Stimulated activated memory B cell treated with anti-CD40 and anti-IgM and Interleukin-4, amounts not matched to agents 10 μg/mL and 1 μg/mL and 100 μg/mL, for 72 hours (primary cell): ENCODE measurements at regions not wholly inside any gene's neighbourhood (a gene's known extent, or its start where the extent isn't known, plus 50 kb on each side); places are given as distances from the start of the nearest gene placed in this dataset.

Experiments
- ATAC-seq: fragments of 150-1000 bp; cut with Tn5 transposase; 2 replicates; pipeline ENCODE4 v1.10.0; 2021
- H3K27ac Mint-ChIP-seq: one replicate; pipeline ENCODE4 v1.8.0; 2022; ENCODE audit warnings: mild to moderate bottlenecking, mixed read lengths
- H3K27me3 Mint-ChIP-seq: one replicate; pipeline ENCODE4 v1.8.0; 2022; ENCODE audit warnings: mixed read lengths
- H3K36me3 Mint-ChIP-seq: one replicate; pipeline ENCODE4 v1.8.0; 2022; ENCODE audit warnings: mixed read lengths
- H3K4me1 Mint-ChIP-seq: one replicate; pipeline ENCODE4 v1.8.0; 2022; ENCODE audit warnings: mixed read lengths
- H3K4me3 Mint-ChIP-seq: one replicate; pipeline ENCODE4 v1.8.0; 2022; ENCODE audit warnings: mild to moderate bottlenecking, moderate library complexity, mixed read lengths
- H3K9me3 Mint-ChIP-seq: one replicate; pipeline ENCODE4 v1.8.0; 2022; ENCODE audit warnings: mixed read lengths

GRCh38 chr13:108360139-108360538, 90.6 kb downstream of the TNFSF13B start:
- ATAC-seq: no peak
- peaks cover 2% of the 10 kb centered on the region for H3K27me3 Mint-ChIP-seq
- H3K27ac Mint-ChIP-seq: no peak overlapping the region
- no peaks in the 10 kb centered on the region for H3K4me1 Mint-ChIP-seq
- H3K4me3 Mint-ChIP-seq: no peak overlapping the region
- no peaks in the 10 kb centered on the region for H3K9me3 Mint-ChIP-seq
- no peaks in the 10 kb centered on the region for H3K36me3 Mint-ChIP-seq

- Mint-ChIP-seq H3K4me3 (no peak overlapping the region), H3K27me3 (no peaks in the 10 kb centered on the region), H3K4me1 (no peaks in the 10 kb centered on the region), H3K27ac (no peak overlapping the region), H3K36me3 (no peaks in the 10 kb centered on the region), H3K9me3 (no peaks in the 10 kb centered on the region)
- ATAC-seq: no peak
Observed at GRCh38 chr13:108361769-108362168, 92.3 kb downstream of the TNFSF13B start.

- no peaks in the 10 kb centered on the region for H3K4me1 Mint-ChIP-seq
- H3K9me3 Mint-ChIP-seq: peaks cover 2% of the 10 kb centered on the region
- no peak overlapping the region for H3K4me3 Mint-ChIP-seq
- no peak for ATAC-seq
- H3K36me3 Mint-ChIP-seq: no peaks in the 10 kb centered on the region
- no peak overlapping the region for H3K27ac Mint-ChIP-seq
- no peaks in the 10 kb centered on the region for H3K27me3 Mint-ChIP-seq
Observed at GRCh38 chr13:108363666-108364065, 94.1 kb downstream of the TNFSF13B start.

- H3K27me3 Mint-ChIP-seq: no peaks in the 10 kb centered on the region
- H3K36me3 Mint-ChIP-seq: no peaks in the 10 kb centered on the region
- H3K27ac Mint-ChIP-seq: no peak overlapping the region
- no peak overlapping the region for H3K4me3 Mint-ChIP-seq
- ATAC-seq: no peak
- no peaks in the 10 kb centered on the region for H3K4me1 Mint-ChIP-seq
- peaks cover 4% of the 10 kb centered on the region for H3K9me3 Mint-ChIP-seq
Observed at GRCh38 chr13:108365255-108365654, 95.7 kb downstream of the TNFSF13B start.

- H3K9me3 Mint-ChIP-seq: peaks cover 6% of the 10 kb centered on the region
- H3K4me3 Mint-ChIP-seq: no peak overlapping the region
- ATAC-seq: no peak
- H3K4me1 Mint-ChIP-seq: no peaks in the 10 kb centered on the region
- H3K27me3 Mint-ChIP-seq: no peaks in the 10 kb centered on the region
- H3K27ac Mint-ChIP-seq: no peak overlapping the region
- no peaks in the 10 kb centered on the region for H3K36me3 Mint-ChIP-seq
Observed at GRCh38 chr13:108368250-108368905, 98.9 kb downstream of the TNFSF13B start.

GRCh38 chr13:108369412-108369811, 99.9 kb downstream of the TNFSF13B start:
- Mint-ChIP-seq H3K27me3 (no peaks in the 10 kb centered on the region), H3K36me3 (no peaks in the 10 kb centered on the region), H3K9me3 (peaks cover 6% of the 10 kb centered on the region), H3K4me3 (no peak overlapping the region), H3K4me1 (no peaks in the 10 kb centered on the region), H3K27ac (no peak overlapping the region)
- no peak for ATAC-seq

- H3K9me3 Mint-ChIP-seq: peaks cover 3% of the 10 kb centered on the region
Observed at GRCh38 chr13:108375034-108375433, 105.5 kb downstream of the TNFSF13B start.

GRCh38 chr13:108375772-108376171, 106.3 kb downstream of the TNFSF13B start:
- Mint-ChIP-seq H3K27me3 (no peaks in the 10 kb centered on the region), H3K4me3 (no peak overlapping the region), H3K36me3 (no peaks in the 10 kb centered on the region), H3K27ac (no peak overlapping the region), H3K4me1 (no peaks in the 10 kb centered on the region), H3K9me3 (peaks cover 3% of the 10 kb centered on the region)
- ATAC-seq: no peak

More at GRCh38 chr13:108375034-108375433, 105.5 kb downstream of the TNFSF13B start:
- Mint-ChIP-seq H3K36me3 (no peaks in the 10 kb centered on the region), H3K4me1 (no peaks in the 10 kb centered on the region), H3K4me3 (no peak overlapping the region), H3K27me3 (no peaks in the 10 kb centered on the region), H3K27ac (no peak overlapping the region)
- no peak for ATAC-seq

- Mint-ChIP-seq H3K9me3 (peaks cover 3% of the 10 kb centered on the region), H3K4me3 (no peak overlapping the region), H3K27me3 (no peaks in the 10 kb centered on the region), H3K36me3 (no peaks in the 10 kb centered on the region), H3K27ac (no peak overlapping the region), H3K4me1 (no peaks in the 10 kb centered on the region)
- ATAC-seq: no peak
Observed at GRCh38 chr13:108376308-108376707, 106.8 kb downstream of the TNFSF13B start.

- ATAC-seq: no peak
- Mint-ChIP-seq H3K36me3 (no peaks in the 10 kb centered on the region), H3K4me3 (no peak overlapping the region), H3K27me3 (no peaks in the 10 kb centered on the region), H3K4me1 (no peaks in the 10 kb centered on the region), H3K9me3 (no peaks in the 10 kb centered on the region), H3K27ac (no peak overlapping the region)
Observed at GRCh38 chr13:108377646-108378206, 108.2 kb downstream of the TNFSF13B start.

- no peak overlapping the region for H3K4me3 Mint-ChIP-seq
- H3K9me3 Mint-ChIP-seq: no peaks in the 10 kb centered on the region
- no peak overlapping the region for H3K27ac Mint-ChIP-seq
- no peaks in the 10 kb centered on the region for H3K27me3 Mint-ChIP-seq
- no peaks in the 10 kb centered on the region for H3K4me1 Mint-ChIP-seq
- no peaks in the 10 kb centered on the region for H3K36me3 Mint-ChIP-seq
- no peak for ATAC-seq
Observed at GRCh38 chr13:108383667-108384066, 114.1 kb downstream of the TNFSF13B start.

GRCh38 chr13:108387156-108387555, 117.6 kb downstream of the TNFSF13B start:
- H3K36me3 Mint-ChIP-seq: no peaks in the 10 kb centered on the region
- no peaks in the 10 kb centered on the region for H3K27me3 Mint-ChIP-seq
- no peak overlapping the region for H3K4me3 Mint-ChIP-seq
- H3K9me3 Mint-ChIP-seq: no peaks in the 10 kb centered on the region
- no peak for ATAC-seq
- no peaks in the 10 kb centered on the region for H3K4me1 Mint-ChIP-seq
- H3K27ac Mint-ChIP-seq: no peak overlapping the region

GRCh38 chr13:108402850-108403249, 133.3 kb downstream of the TNFSF13B start:
- H3K4me3 Mint-ChIP-seq: no peak overlapping the region
- no peaks in the 10 kb centered on the region for H3K36me3 Mint-ChIP-seq
- no peaks in the 10 kb centered on the region for H3K9me3 Mint-ChIP-seq
- peaks cover 6% of the 10 kb centered on the region for H3K27me3 Mint-ChIP-seq
- H3K27ac Mint-ChIP-seq: no peak overlapping the region
- no peaks in the 10 kb centered on the region for H3K4me1 Mint-ChIP-seq
- no peak for ATAC-seq

- no peak overlapping the region for H3K4me3 Mint-ChIP-seq
- ATAC-seq: no peak
- no peaks in the 10 kb centered on the region for H3K9me3 Mint-ChIP-seq
- H3K36me3 Mint-ChIP-seq: no peaks in the 10 kb centered on the region
- no peaks in the 10 kb centered on the region for H3K27me3 Mint-ChIP-seq
- H3K4me1 Mint-ChIP-seq: no peaks in the 10 kb centered on the region
- H3K27ac Mint-ChIP-seq: no peak overlapping the region
Observed at GRCh38 chr13:108407495-108407894, 138.0 kb downstream of the TNFSF13B start.

GRCh38 chr13:108408672-108409071, 139.2 kb downstream of the TNFSF13B start:
- Mint-ChIP-seq H3K4me1 (no peaks in the 10 kb centered on the region), H3K36me3 (no peaks in the 10 kb centered on the region), H3K27ac (no peak overlapping the region), H3K27me3 (no peaks in the 10 kb centered on the region), H3K9me3 (peaks cover 6% of the 10 kb centered on the region), H3K4me3 (no peak overlapping the region)
- no peak for ATAC-seq

GRCh38 chr13:108409730-108410129, 140.2 kb downstream of the TNFSF13B start:
- Mint-ChIP-seq H3K36me3 (no peaks in the 10 kb centered on the region), H3K9me3 (peaks cover 10% of the 10 kb centered on the region), H3K27me3 (no peaks in the 10 kb centered on the region), H3K4me1 (no peaks in the 10 kb centered on the region), H3K4me3 (no peak overlapping the region), H3K27ac (no peak overlapping the region)
- no peak for ATAC-seq
